ENCODE measurements at regions not wholly inside any gene's neighbourhood (a gene's known extent, or its start where the extent isn't known, plus 50 kb on each side); places are given as distances from the start of the nearest gene placed in this dataset.

DNA sequence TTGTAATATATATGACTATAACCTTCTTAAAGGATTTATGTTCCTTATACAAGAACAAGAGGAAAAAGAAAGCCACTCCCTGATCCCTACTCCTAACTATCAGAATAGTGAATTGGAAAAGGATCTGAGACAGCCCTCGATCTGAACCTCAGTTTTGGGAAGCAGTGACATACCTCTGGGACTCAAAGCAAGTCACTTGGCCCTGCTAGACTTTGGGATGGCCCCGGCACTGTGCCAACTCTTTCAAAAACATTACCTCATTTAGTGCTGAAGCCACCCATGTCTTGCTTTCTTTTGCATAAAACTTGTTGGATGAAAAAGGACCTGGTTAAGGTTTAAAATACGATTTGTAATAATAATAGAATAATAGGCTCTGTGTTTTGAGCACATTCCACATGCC, 447.3 kb downstream of the FGF9 start:
- Histone ChIP-seq H3K27ac (no peak overlapping the region), H3K9me3 (no peaks in the 10 kb centered on the region), H3K36me3 (no peaks in the 10 kb centered on the region), H3K4me1 (no peaks in the 10 kb centered on the region), H3K27me3 (no peaks in the 10 kb centered on the region), H3K4me3 (no peak overlapping the region)
- no peak for DNase-seq (ENCODE audit: low spot score in 2 of 2)
- TF ChIP-seq, protein P1, sequence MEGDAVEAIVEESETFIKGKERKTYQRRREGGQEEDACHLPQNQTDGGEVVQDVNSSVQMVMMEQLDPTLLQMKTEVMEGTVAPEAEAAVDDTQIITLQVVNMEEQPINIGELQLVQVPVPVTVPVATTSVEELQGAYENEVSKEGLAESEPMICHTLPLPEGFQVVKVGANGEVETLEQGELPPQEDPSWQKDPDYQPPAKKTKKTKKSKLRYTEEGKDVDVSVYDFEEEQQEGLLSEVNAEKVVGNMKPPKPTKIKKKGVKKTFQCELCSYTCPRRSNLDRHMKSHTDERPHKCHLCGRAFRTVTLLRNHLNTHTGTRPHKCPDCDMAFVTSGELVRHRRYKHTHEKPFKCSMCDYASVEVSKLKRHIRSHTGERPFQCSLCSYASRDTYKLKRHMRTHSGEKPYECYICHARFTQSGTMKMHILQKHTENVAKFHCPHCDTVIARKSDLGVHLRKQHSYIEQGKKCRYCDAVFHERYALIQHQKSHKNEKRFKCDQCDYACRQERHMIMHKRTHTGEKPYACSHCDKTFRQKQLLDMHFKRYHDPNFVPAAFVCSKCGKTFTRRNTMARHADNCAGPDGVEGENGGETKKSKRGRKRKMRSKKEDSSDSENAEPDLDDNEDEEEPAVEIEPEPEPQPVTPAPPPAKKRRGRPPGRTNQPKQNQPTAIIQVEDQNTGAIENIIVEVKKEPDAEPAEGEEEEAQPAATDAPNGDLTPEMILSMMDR (IDR thresholded peaks at IDR 0.05), result no peak
- TF ChIP-seq POLR2AphosphoS5 (IDR thresholded peaks at IDR 0.05) (no peak), POLR2A (IDR thresholded peaks at IDR 0.05) (no peak)
- intact Hi-C loops (cut with DNase I; ENCODE audit: low total_unique reads), result no loop called here

DNA sequence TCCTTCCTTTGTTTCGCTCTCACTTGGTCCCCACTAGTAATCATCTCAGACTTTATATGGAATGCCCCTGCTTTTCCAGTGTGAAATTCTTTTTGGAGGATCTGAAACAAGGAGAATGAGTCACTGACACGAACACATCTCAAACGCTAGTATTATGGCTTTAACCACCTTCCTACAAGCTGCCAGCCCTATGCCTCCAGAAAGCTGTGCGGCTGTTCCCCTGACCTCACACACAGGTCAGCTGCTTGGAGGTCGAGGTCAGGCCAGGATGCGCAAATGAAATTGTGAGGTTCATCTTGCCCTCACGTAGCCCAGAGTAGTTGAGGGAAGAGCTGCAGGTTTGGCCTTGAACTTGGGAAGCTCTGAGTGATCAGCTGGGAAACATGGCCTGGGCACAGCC, 449.8 kb downstream of the FGF9 start:
- DNase-seq (ENCODE audit: low spot score in 2 of 2), result no peak
- Histone ChIP-seq H3K27me3 (no peaks in the 10 kb centered on the region), H3K27ac (no peak overlapping the region), H3K4me1 (no peaks in the 10 kb centered on the region), H3K9me3 (no peaks in the 10 kb centered on the region), H3K4me3 (no peak overlapping the region), H3K36me3 (no peaks in the 10 kb centered on the region)
- intact Hi-C loops (cut with DNase I; ENCODE audit: low total_unique reads), result no loop called here
- TF ChIP-seq, protein P1 (IDR thresholded peaks at IDR 0.05), result no peak
- TF ChIP-seq POLR2AphosphoS5 (IDR thresholded peaks at IDR 0.05) (no peak), POLR2A (IDR thresholded peaks at IDR 0.05) (no peak)

DNA sequence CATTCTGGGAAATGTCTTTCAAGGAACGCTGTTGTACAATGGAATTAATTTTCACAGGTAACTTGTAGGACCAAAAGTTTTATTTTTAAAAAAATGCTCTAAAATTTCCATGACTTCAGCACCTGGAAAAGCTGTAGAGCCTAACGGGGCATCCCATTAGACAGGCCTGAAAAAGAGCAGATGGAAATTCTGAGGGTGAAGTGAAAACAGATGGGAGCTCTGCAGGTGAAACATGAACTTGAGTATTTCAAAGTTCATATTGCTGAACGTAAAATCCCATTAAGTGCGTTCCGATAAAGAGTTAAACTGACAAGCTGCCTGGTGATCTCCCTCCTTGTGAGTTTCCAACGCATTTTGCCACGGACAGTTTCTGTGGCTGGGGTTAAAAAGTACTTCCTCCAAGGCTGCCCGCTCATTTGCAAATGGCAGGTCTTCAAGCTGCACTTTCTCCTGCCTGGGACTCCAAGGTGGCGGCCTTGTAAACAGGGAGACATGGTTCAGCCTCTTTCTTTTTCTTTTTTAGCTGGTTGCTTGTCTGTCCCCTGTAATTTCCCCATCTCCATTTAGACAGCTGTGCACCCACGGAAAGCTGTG, 450.4 kb downstream of the FGF9 start:
- no peaks in the 10 kb centered on the region for H3K36me3 ChIP-seq
- H3K9me3 ChIP-seq, result no peaks in the 10 kb centered on the region
- TF ChIP-seq, protein P1 (IDR thresholded peaks at IDR 0.05), result no peak
- TF ChIP-seq POLR2AphosphoS5 (IDR thresholded peaks at IDR 0.05) (no peak), POLR2A (IDR thresholded peaks at IDR 0.05) (no peak)
- no peaks in the 10 kb centered on the region for H3K27me3 ChIP-seq
- H3K27ac ChIP-seq, result no peak overlapping the region
- intact Hi-C loops (cut with DNase I; ENCODE audit: low total_unique reads), result no loop called here
- DNase-seq (ENCODE audit: low spot score in 2 of 2), result no peak
- no peak overlapping the region for H3K4me3 ChIP-seq
- no peaks in the 10 kb centered on the region for H3K4me1 ChIP-seq

GRCh38 chr13:22126433-22127021, 455.7 kb downstream of the FGF9 start:
- DNase-seq (ENCODE audit: low spot score in 2 of 2), result no peak
- intact Hi-C loops (cut with DNase I; ENCODE audit: low total_unique reads), result no loop called here
- peaks cover 0 to 4% of the 10 kb centered on the region in 2 donors for H3K27me3 ChIP-seq
- peaks cover 5 to 7% of the 10 kb centered on the region in 2 donors for H3K9me3 ChIP-seq
- no peak overlapping the region for H3K27ac ChIP-seq
- TF ChIP-seq POLR2AphosphoS5 (IDR thresholded peaks at IDR 0.05) (no peak), POLR2A (IDR thresholded peaks at IDR 0.05) (no peak)
- TF ChIP-seq, protein P1 (IDR thresholded peaks at IDR 0.05), result no peak
- H3K4me3 ChIP-seq, result no peak overlapping the region
- no peaks in the 10 kb centered on the region for H3K36me3 ChIP-seq
- no peaks in the 10 kb centered on the region for H3K4me1 ChIP-seq

DNA sequence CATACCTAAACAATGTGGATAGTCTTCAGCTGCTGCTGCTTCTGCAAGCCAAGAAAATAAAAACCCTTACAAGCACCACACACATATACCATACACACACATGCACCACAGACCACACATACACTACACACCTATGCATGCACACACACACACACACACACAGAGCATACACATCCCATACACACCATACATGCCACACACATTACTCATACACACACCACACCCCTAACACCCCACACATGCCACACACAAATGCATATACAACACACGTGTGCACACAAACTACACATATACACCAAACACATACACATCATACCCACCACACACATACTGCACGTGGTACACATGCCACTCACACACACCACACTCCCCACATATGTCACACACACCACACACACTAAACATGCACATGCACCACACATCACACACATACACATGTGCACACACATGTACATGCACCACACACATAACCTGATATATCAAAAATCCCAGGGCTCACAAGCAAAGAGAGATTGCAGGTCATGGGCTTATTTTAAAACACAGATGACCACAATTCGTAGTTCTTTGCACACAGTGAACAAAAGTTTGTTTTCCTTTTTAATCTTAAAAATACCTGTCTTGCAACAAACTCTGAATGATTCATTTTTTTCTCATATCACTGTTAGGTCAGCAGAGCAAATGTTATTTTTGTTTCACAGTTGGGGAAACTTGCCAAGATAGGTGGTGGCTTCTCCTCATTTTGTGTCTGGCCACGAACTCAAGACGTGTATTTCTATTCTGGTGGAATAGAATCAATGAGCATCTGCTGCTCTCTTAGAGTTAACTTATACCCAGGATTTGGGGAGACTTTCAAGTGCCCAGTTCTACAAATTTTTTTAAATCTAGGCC, 456.6 kb downstream of the FGF9 start:
- DNase-seq (ENCODE audit: low spot score in 2 of 2), result no peak
- no peaks in the 10 kb centered on the region for H3K4me1 ChIP-seq
- H3K9me3 ChIP-seq, result peaks cover 5 to 7% of the 10 kb centered on the region in 2 donors
- peaks cover 0 to 4% of the 10 kb centered on the region in 2 donors for H3K27me3 ChIP-seq
- no peak overlapping the region for H3K4me3 ChIP-seq
- intact Hi-C loops (cut with DNase I; ENCODE audit: low total_unique reads), result no loop called here
- no peaks in the 10 kb centered on the region for H3K36me3 ChIP-seq
- H3K27ac ChIP-seq, result no peak overlapping the region
- TF ChIP-seq POLR2A (IDR thresholded peaks at IDR 0.05), result no peak
- TF ChIP-seq POLR2AphosphoS5 (IDR thresholded peaks at IDR 0.05), result no peak
- TF ChIP-seq, protein P1 (IDR thresholded peaks at IDR 0.05), result no peak
